ENCODE measurements at regions not wholly inside any gene's neighbourhood (a gene's known extent, or its start where the extent isn't known, plus 50 kb on each side); places are given as distances from the start of the nearest gene placed in this dataset.

GRCh38 chr6:113331021-113331420, 526.1 kb upstream of the MARCKS start:
- no peak for TF ChIP-seq ESRRA (IDR thresholded peaks at IDR 0.05; ENCODE audit: borderline replicate concordance, low read length)
- CTCF ChIA-PET: no interaction called here
- H3K27ac ChIP-seq: no peak overlapping the region
- FAIRE-seq (no peak), DNase-seq (ENCODE audit: low read depth in 1 of 2, low spot score in 1 of 2) (no peak), ATAC-seq (no peak)
- no peak overlapping the region for H3K4me3 ChIP-seq
- POLR2A ChIA-PET: no interaction called here
- H3K4me1 ChIP-seq: no peaks in the 10 kb centered on the region
- no peak overlapping the region for H3K4me2 ChIP-seq
- no peaks in the 10 kb centered on the region for H3K9me3 ChIP-seq

DNA sequence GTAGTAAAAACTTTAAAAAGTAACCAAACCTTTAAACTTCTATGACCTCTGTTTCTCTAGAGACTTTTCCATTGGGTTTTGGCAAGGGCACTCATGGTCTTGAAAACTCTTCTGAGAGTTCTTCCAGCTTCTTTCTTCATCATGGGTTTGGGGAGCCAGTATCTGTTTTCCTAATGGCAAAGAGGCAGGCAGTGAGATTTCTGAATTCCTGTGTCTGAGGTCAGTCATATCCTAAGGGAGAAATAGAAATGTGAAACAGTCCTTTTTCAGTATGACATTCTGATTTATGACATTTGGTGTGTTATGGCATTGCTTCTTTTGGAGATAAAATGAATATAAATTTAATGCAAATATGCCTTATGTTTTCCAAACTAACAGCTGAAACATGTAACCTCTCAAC, 518.5 kb upstream of the MARCKS start:
- no peak overlapping the region for H3K4me2 ChIP-seq
- CTCF ChIA-PET: interaction anchor here (1.6 kb wide), 1 partner anchor 20 kb away, joined by 3 read pairs; no protein-coding TSS in a partner anchor
- H3K9me3 ChIP-seq: no peaks in the 10 kb centered on the region
- FAIRE-seq: no peak
- no peak overlapping the region for H3K27ac ChIP-seq
- DNase-seq (ENCODE audit: low read depth in 1 of 2, low spot score in 1 of 2): no peak
- H3K4me3 ChIP-seq: no peak overlapping the region
- POLR2A ChIA-PET: no interaction called here
- TF ChIP-seq, protein P1, sequence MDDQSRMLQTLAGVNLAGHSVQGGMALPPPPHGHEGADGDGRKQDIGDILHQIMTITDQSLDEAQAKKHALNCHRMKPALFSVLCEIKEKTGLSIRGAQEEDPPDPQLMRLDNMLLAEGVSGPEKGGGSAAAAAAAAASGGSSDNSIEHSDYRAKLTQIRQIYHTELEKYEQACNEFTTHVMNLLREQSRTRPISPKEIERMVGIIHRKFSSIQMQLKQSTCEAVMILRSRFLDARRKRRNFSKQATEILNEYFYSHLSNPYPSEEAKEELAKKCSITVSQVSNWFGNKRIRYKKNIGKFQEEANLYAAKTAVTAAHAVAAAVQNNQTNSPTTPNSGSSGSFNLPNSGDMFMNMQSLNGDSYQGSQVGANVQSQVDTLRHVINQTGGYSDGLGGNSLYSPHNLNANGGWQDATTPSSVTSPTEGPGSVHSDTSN (IDR thresholded peaks at IDR 0.05): no peak
- TF ChIP-seq KDM1A (IDR thresholded peaks at IDR 0.05; ENCODE audit: low read depth): no peak
- TF ChIP-seq RNF2 (IDR thresholded peaks at IDR 0.05; ENCODE audit: borderline replicate concordance, low read depth): no peak
- no peak for TF ChIP-seq HOXB5 (CRISPR knock-in tag; IDR thresholded peaks at IDR 0.05)
- TF ChIP-seq RFX5 (IDR thresholded peaks at IDR 0.05): no peak
- no peak for TF ChIP-seq HOXB13 (CRISPR knock-in tag; IDR thresholded peaks at IDR 0.05; ENCODE audit: low read depth)
- TF ChIP-seq ZC3H11A (IDR thresholded peaks at IDR 0.05): no peak
- TF ChIP-seq BCL3 (IDR thresholded peaks at IDR 0.05): no peak
- TF ChIP-seq NFE2L2 (conservative IDR thresholded peaks at IDR 0.05; ENCODE audit: low read length): no peak
- H3K4me1 ChIP-seq: no peaks in the 10 kb centered on the region
- no peak for ATAC-seq

GRCh38 chr6:113339209-113339608, 517.9 kb upstream of the MARCKS start:
- H3K4me1 ChIP-seq: no peaks in the 10 kb centered on the region
- ChIA-PET CTCF (interaction anchor here (1.6 kb wide), 1 partner anchor 19 kb away, joined by 3 read pairs; no protein-coding TSS in a partner anchor), POLR2A (no interaction called here)
- FAIRE-seq (no peak), DNase-seq (ENCODE audit: low read depth in 1 of 2, low spot score in 1 of 2) (no peak), ATAC-seq (no peak)
- no peaks in the 10 kb centered on the region for H3K9me3 ChIP-seq
- no peak overlapping the region for H3K27ac ChIP-seq
- TF ChIP-seq JUNB (IDR thresholded peaks at IDR 0.05) (no peak), REST (IDR thresholded peaks at IDR 0.05) (no peak), HOXB13 (CRISPR knock-in tag; IDR thresholded peaks at IDR 0.05; ENCODE audit: low read depth) (no peak), RAD21 (conservative IDR thresholded peaks at IDR 0.05 in 1 of 2, IDR thresholded peaks at IDR 0.05 in 1 of 2) (no peak), KDM1A (IDR thresholded peaks at IDR 0.05; ENCODE audit: low read depth) (no peak), FOSB (CRISPR knock-in tag; IDR thresholded peaks at IDR 0.05) (no peak), NFE2L2 (conservative IDR thresholded peaks at IDR 0.05; ENCODE audit: low read length) (no peak), KDM5A (IDR thresholded peaks at IDR 0.05) (no peak)
- no peak overlapping the region for H3K4me3 ChIP-seq
- no peak overlapping the region for H3K4me2 ChIP-seq

GRCh38 chr6:113340371-113340770, 516.8 kb upstream of the MARCKS start:
- H3K4me1 ChIP-seq: no peaks in the 10 kb centered on the region
- DNase-seq (ENCODE audit: low read depth in 1 of 2, low spot score in 1 of 2): no peak
- CTCF ChIA-PET: interaction anchor here (1.1 kb wide), 1 partner anchor 42 kb away, joined by 3 read pairs; no protein-coding TSS in a partner anchor
- H3K4me3 ChIP-seq: no peak overlapping the region
- no peak overlapping the region for H3K27ac ChIP-seq
- WGBS (ENCODE audit: missing lambda C conversion rate): 86% methylated on average over 4 of the region's 4 CpGs
- POLR2A ChIA-PET: no interaction called here
- FAIRE-seq: no peak
- ATAC-seq: no peak
- no peak overlapping the region for H3K4me2 ChIP-seq
- no peaks in the 10 kb centered on the region for H3K9me3 ChIP-seq
- TF ChIP-seq FOXS1 (CRISPR knock-in tag; IDR thresholded peaks at IDR 0.05) (no peak), ELK1 (IDR thresholded peaks at IDR 0.05; ENCODE audit: low read depth, low read length) (no peak), RFX5 (IDR thresholded peaks at IDR 0.05) (no peak), SREBF2 (IDR thresholded peaks at IDR 0.05) (no peak), NR3C1 (IDR thresholded peaks at IDR 0.05) (no peak), HMGXB4 (CRISPR knock-in tag; IDR thresholded peaks at IDR 0.05; ENCODE audit: borderline replicate concordance) (no peak), GATA3 (IDR thresholded peaks at IDR 0.05; ENCODE audit: borderline replicate concordance) (no peak), RNF2 (IDR thresholded peaks at IDR 0.05; ENCODE audit: borderline replicate concordance, low read depth) (no peak), EHMT2 (IDR thresholded peaks at IDR 0.05; ENCODE audit: low read depth) (no peak), CBX8 (IDR thresholded peaks at IDR 0.05) (no peak), RARB (CRISPR knock-in tag; IDR thresholded peaks at IDR 0.05) (no peak)

Measured in A549 (cell line).